Fibroblast of mammary gland (primary cell): ENCODE measurements at regions not wholly inside any gene's neighbourhood (a gene's known extent, or its start where the extent isn't known, plus 50 kb on each side); places are given as distances from the start of the nearest gene placed in this dataset.

ENCODE experiments used
- DNase-seq: peaks from one replicate; pipeline ENCODE4 v3.0.0-alpha.2; 2010; ENCODE audit warnings: low read depth
- H3K4me3 ChIP-seq: 2 replicates; pipeline ENCODE4 v1.5.1; 2011; ENCODE audit warnings: low read depth, mild to moderate bottlenecking, low read length, moderate library complexity; ENCODE audit not compliant: control insufficient read depth
- TF ChIP-seq, protein P1 (sequence below): conservative IDR thresholded peaks from 2 replicates; pipeline ENCODE4 v1.5.1; 2011; ENCODE audit warnings: low read depth, low read length, inconsistent platforms; ENCODE audit not compliant: control insufficient read depth, insufficient read depth

GRCh38 chr21:28078126-28078525 lies 914.6 kb downstream of the LTN1 start:
- TF ChIP-seq, protein P1, sequence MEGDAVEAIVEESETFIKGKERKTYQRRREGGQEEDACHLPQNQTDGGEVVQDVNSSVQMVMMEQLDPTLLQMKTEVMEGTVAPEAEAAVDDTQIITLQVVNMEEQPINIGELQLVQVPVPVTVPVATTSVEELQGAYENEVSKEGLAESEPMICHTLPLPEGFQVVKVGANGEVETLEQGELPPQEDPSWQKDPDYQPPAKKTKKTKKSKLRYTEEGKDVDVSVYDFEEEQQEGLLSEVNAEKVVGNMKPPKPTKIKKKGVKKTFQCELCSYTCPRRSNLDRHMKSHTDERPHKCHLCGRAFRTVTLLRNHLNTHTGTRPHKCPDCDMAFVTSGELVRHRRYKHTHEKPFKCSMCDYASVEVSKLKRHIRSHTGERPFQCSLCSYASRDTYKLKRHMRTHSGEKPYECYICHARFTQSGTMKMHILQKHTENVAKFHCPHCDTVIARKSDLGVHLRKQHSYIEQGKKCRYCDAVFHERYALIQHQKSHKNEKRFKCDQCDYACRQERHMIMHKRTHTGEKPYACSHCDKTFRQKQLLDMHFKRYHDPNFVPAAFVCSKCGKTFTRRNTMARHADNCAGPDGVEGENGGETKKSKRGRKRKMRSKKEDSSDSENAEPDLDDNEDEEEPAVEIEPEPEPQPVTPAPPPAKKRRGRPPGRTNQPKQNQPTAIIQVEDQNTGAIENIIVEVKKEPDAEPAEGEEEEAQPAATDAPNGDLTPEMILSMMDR: no peak
- DNase-seq: no peak
- no peak overlapping the region for H3K4me3 ChIP-seq

- no peak for DNase-seq
- no peak overlapping the region for H3K4me3 ChIP-seq
- TF ChIP-seq, protein P1: no peak
These were observed 918.0 kb downstream of the LTN1 start for GRCh38 chr21:28074676-28075075.

DNA sequence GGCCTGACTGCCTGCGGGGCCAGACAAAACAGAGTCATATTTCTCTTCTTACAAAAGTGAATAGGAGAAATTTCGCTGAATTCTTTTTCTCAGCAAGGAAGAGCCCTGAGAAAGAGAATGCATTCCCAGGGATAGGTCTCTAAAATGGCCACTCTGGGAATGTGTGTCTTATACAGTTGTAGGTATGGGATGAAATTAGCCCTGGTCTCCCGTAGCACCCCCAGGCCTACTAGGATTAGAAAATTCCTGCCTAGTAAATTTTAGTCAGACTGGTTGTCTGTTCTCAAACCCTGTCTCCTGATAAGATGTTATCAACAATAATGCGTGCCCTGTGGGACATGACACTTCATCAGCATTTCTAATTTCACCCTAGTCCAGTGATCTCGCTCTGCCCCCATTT lies 920.1 kb downstream of the LTN1 start:
- H3K4me3 ChIP-seq: no peak overlapping the region
- DNase-seq: no peak
- TF ChIP-seq, protein P1: no peak

GRCh38 chr21:28069450-28069923 lies 923.2 kb downstream of the LTN1 start:
- peak; percentile 82 for DNase-seq
- H3K4me3 ChIP-seq: no peak overlapping the region
- TF ChIP-seq, protein P1: no peak

- no peak for DNase-seq
- H3K4me3 ChIP-seq: no peak overlapping the region
- TF ChIP-seq, protein P1: no peak
These were observed 924.0 kb downstream of the LTN1 start for GRCh38 chr21:28068455-28069358.

GRCh38 chr21:28066596-28067387 lies 925.9 kb downstream of the LTN1 start:
- DNase-seq: no peak
- H3K4me3 ChIP-seq: no peak overlapping the region
- TF ChIP-seq, protein P1: no peak
